NOMO-1 treated with dmso at 0.1 percent for 144 hours (cell line): ENCODE measurements at regions not wholly inside any gene's neighbourhood (a gene's known extent, or its start where the extent isn't known, plus 50 kb on each side); places are given as distances from the start of the nearest gene placed in this dataset.
"Not testable (repeated sequence)": the region's sequence is repeated elsewhere in the genome, so short reads cannot be mapped to it uniquely, and the experiment has no call there.

Experiments
- DNase-seq: peaks from one replicate; lab custom pipeline; 2025; ENCODE audit not compliant: unreplicated experiment; lab: John Stamatoyannopoulos, UW

DNA sequence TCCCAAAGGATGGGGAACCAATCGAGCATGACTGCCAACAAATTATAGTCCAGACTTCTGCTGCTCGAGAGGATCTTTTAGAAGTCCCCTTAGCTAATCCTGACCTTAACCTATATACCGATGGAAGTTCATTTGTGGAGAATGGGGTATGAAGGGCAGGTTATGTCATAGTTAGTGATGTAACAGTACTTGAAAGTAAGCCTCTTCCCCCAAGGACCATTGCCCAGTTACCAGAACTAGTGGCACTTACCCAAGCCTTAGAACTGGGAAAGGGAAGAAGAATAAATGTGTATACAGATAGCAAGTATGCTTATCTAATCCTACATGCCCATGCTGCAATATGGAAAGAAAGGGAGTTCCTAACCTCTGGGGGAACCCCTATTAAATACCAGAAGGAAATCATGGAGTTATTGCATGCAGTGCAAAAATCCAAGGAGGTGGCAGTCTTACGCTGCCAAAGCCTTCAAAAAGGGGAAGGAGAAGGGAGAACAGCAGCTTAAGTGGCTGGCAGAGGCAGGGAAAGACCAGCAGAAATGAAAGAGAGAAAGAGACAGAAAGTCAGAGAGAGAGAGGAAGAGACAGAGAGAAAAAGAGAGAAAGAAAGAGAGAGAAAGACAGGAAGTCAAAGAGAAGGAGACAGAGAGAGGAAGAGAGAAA lies 224.4 kb upstream of the SLC8A1 start:
- not testable (repeated sequence) for DNase-seq

DNA sequence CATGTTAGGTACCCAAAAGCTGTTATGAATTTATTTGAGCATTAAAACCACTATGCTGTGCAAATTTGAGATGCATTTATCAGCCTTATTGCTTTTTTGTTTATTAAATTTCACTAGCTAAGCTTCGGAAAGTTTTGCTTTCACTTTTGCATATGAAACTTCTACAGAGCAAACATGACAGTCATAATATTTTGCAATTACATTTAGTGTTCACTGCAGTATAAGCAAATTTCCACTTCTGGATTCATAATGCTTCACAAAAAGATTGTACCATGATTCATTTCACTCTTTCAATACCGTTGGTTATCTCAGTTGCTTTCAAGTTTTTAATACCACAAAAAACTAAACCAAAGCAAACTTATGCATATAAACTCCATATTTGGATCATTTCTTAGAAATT lies 228.7 kb upstream of the SLC8A1 start:
- no peak for DNase-seq

DNA sequence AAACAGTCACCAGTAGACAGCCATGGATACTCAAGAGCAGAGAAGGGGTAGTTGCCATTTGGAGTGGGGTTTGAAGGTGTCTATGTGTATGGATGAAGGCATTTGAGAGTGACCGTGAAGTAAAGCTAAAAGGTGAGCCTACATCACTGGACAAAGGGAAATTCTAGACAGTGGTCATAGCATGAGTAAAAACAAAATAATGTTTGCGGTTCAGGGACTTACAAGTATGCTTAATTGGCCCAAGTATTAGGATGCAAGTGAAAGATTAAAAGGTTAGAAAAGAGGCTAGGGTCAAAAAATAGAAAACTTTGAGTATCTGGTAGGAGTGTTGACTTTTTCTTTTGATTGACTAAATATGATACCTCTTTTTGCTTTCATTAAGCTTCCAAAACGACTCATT lies 238.1 kb upstream of the SLC8A1 start:
- no peak for DNase-seq

DNA sequence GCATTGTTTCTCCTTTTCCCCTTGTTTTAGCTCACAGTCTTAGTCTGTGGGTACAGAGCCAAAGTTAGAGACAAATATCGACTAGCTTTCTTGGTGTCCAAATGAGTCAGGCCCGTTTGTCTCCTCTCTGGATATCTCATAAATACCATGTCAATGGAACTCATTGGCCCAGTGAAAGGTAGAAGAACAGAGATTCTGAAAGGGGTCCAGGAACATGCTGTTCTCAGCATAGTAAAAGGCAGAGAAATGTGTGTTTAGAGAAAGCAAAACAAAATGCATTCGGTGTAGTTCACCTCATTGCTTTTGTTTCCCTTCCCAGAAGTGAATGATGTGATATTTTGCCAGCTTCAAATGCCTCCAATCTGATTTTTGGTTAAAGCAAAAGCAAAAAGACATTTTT lies 238.6 kb upstream of the SLC8A1 start:
- DNase-seq = no peak

DNA sequence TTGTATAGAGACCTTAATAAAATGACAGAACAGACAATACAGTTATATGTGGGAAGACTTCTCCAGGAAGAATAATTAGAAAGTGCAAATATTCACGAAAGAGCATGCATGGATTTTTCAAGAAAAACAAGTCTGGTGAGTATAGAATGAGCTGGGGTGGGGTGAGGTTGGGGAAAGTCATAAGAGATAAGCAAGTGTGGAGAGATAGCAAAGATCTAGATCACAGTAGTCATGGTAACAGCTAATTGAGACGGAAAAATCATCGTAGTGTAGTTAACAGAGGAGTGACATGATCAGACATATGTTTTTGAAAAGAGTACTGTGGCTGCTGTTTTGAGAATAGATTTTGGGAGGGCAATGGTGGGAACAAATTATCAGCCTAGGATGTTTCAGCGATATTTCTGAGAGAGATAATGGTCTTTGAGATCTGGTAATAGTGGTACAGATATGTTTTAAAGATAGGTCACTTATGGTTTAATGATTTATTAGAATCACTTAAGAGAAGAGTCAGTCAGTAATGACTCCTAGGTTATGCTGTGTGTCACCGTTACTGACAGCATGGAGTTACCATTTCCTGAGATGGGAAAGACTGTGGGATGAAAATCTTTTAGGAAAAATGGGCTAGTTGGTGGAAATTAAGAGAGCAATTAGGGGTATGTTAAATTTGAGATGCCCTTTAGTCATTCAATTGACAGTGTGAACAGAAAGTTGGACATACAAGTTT lies 248.5 kb upstream of the SLC8A1 start:
- no peak for DNase-seq

DNA sequence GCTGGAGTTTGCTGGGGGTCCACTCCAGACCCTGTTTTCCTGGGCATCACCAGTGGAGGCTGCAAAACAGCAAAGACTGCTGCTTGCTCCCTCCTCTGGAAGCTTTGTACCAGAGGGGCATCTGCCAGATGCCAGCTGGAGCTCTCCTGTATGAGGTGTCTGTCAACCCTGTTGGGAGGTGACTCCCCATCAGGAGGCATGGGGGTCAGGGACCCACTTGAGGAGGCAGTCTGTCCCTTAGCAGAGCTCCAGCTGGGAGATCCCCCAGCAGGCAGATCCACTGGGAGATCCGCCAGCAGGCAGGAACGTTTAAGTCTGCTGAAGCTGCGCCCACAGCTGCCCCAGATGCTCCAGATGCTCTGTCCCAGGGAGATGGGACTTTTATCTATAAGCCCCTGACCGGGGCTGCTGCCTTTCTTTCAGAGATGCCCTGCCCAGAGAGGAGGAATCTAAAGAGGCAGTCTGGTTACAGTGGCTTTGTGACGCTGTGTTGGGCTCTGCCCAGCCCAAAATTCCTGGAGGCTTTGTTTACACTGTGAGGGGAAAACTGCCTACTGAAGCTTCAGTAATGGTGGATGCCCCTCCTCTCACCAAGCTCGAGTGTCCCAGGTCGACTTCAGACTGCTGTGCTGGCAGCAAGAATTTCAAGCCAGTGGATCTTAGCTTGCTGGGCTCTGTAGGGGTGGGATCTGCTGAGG lies 260.5 kb upstream of the SLC8A1 start:
- DNase-seq = not testable (repeated sequence)

DNA sequence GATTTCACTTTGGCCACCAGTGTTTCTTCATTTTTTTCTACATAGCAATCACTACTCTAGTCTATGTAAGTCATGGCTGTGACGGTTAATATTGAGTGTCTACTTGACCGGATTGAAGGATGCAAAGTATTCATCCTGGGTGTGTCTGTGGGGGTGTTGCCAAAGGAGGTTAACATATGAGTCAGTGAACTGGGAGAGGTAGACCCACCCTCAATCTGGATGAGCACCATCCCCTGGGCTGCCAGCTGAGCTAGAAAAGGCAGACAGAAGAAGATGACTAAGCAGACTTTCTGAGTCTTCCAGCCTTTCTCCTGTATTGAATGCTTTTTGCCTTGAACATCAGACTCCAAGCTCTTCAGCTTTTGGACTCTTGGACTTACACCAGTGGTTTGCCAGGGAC lies 265.0 kb upstream of the SLC8A1 start:
- DNase-seq = no peak

DNA sequence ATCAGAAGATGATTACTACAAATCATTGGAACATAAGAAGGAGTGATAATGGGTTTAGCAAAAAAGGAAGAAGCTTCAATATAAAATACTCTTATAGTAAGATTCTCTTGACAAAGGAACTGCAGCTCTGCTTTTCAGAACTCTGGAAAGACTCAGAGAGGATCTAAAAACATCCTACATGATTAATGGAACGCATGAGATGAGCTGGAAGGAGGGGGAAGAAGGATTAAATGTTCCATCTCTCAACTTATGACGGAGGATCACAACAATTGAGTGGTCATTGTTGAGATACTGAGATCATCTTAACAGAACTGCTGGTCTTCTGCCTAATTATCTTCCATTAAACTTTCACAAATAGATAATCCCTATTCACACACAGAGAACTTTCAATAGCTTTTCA lies 267.5 kb upstream of the SLC8A1 start:
- no peak for DNase-seq

DNA sequence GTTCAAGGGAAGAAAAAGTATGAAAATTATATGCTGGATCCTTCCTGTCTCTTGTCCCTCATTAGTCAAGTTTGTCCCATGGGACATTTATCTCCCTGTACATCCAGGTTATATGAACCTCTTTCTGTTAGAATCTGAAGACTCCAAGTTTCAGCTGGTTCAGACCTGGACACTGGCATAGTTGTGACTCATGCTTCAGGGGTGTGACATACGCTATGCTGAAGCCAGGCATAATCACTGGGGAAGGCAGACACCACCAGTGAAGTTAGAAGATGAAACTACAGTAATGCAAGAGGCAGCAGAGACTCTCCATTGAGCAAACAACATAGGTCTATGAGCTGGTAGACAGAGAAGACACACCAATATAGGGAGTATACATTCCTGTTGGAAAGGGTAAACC lies 269.7 kb upstream of the SLC8A1 start:
- no peak for DNase-seq

DNA sequence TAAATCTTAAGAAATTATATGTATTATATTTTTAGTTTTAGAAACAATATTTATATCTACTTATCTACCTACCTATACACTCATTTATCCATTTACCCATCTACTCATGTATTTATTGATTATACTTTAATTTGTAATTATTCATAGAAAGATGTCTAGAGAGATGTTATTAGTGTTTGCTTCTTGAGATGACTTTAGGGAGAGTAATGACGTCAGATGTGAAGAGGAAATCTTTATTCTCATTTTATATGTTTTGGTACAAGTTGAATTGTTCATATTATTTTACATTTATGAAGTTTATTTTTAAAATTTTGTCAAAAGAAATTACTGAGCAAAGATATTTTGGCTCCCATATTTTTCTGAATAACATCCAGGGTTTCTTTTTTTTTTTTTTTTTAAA lies 271.3 kb upstream of the SLC8A1 start:
- no peak for DNase-seq

DNA sequence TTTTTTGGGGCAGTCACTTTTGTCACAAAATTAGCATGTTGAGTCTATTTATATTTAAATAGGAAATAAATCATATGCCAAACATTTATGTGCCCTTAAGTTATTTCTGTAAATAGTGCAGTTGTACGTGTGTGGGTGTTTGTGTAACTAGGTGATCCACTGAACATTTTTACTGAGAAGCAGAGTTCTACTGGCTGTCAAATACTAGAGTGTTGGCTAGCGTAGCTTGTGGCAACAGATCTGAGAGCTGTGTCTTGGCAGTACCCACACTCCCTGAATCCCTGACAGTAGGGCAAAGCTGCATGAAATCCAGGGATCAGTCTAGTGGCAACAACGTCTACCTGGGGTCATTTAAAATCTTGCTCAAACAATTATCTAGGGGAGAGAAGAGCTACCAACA lies 273.1 kb upstream of the SLC8A1 start:
- DNase-seq = no peak

DNA sequence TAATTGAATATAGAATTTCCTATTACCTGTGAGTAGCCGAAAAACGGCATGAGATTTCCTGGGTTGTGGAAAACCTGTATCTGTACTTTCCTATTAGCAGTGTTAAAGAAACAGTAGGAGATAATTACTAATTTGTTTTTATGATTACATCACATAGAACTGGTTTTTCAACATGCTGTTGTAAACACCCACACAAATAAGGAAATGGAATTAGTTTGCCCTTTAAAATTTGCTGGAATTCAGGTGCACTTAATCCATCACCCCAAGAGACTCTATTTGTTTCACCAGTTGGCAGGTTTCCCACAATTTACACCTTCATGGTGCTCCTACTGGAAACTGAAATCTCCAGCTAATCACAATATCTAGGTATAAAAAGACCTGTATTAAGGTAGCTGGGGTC lies 274.1 kb upstream of the SLC8A1 start:
- no peak for DNase-seq

DNA sequence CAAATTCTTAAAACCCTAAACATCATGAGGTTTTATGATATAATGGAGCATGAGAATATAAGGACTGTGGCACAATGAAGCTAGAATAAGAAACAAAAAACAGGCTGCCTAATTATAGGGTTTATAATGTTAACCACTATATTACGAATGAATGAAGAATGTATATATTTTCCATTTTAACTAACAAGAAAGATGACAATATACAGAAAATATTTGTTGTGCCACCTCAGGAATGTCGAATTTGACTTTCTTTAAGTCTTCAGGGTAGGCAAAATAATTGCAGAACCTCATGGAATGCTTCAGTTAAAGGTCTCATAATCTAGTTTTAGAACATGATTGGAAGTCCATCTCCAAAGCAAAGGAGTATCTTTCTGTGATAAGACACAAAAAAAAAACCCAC lies 282.9 kb upstream of the SLC8A1 start:
- DNase-seq = no peak

DNA sequence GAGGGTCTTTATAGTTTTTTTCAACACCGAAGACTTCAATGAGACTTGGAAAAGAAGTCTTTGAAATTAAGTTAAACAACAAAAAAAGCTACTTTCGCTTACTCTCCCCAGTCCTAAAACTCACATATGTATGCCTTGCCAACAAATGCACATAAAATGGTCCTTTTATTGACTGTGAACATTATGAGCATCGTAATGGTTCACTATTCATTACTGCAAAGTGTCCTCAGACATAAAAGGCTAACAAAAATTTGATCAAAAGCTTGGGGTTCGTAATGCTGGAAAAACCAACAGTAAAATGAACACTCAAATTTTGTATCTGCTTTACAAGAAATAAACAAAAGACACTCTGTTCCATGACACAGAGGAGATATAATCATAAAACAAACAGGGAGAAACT lies 285.3 kb upstream of the SLC8A1 start:
- DNase-seq = no peak

DNA sequence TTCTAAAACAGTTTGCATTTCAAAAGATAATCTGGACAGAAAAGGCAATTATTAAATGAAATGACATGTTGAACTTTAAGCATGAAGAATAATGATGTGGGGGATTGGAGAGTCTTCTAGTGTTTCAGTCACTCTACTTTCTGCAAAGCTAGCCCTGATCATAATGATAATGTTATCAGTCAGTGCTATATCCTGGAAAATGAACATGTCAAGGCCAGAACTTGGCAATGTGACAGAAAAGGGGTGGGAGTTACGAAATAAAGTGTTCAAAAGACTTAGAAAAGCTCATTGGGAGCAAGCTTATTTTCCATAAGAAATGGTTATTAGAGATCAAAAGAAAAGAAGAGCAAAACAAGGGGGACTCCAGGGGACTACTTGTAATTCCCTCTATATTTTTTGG lies 288.5 kb upstream of the SLC8A1 start:
- DNase-seq = no peak

DNA sequence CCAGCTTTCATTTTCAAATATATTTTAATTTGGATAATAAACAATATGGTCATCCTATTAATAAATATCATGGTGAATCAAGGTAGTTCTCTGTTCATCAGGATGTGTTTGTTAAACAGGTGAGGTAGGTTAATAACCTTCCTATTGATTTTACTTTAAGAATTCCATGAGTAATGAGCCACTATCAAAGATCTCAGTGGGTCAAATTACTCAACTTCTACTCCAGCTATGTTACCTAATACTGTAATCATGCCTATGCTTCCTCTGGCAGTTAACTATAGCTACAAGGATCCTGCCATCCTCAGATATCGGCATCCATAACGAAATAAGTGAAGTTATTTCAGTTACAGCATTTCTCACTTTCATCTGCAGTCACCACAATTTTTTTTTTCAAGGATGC lies 289.6 kb upstream of the SLC8A1 start:
- DNase-seq = no peak

DNA sequence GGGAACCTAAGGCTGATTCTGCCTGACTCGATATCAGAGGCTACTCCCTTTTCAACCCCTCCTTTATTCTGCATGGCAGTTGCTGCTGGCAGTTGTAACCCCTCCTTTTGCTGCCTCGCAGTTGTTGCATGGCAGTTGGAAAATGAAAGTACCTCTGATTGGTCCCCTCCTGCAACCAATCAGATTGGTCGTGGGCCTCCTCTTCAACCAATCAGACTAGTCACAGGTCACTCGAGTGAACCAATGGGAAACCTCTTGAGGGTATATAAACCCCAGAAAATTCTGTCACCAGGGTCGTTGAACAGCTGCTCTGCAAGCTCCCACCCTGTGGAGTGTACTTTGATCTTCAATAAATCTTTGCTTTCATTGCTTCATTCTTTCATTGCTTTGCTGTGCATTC lies 294.3 kb upstream of the SLC8A1 start:
- DNase-seq = no peak

DNA sequence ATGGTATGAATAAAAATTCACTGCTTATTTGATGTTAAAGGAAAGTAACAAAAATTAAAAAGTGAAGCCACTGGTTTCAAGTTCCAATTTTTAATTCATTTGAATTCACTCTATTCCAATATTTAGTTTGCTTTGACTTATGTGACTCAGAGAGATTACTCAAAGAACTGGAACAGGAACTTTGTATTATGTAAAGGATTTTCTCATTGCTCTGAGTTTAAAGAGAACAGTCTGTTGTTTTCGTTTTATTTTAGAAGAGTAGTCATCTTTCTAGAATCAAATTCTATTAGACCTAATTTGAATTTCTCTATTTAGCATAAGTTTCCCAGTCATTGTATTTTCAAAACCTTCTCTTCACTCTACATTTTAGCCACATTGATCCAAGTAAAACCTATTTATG lies 300.1 kb upstream of the SLC8A1 start:
- no peak for DNase-seq

DNA sequence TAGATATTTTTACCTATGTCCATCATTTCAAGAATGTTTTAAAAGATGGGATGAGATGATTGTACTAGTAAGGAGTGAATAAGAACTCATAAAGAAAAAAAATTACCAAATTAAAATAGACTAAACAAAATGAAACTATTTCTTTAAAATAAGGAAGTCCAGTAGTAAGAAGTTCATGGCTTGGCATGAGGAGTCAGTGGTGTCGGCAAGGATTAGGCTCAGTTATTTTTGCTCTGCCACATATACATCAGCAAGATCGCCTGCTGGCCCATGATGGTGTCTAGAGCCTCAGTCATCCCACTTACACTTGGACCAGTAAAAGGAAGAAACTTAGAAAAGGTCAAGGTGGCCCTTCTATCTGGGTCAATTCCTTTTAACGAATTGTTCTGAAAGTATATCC lies 300.9 kb upstream of the SLC8A1 start:
- DNase-seq = peak; percentile 27

DNA sequence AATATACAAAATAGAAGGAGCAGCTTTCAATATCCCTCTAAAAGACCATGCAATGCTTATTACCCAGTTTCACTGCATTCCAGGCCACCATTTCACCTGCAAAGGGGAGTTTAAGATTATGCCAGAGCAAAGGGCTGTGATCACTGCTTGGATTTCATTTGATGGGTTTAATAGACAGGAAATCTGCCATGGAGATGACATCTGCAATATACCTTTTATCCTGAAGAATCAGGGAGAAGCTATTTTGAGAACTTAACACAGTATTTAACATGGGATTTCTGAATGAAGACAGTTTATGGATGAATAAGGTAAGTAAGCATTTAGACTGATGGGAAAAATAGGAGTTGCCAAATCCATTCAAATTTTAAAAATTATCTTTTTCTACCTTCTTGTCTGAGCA lies 303.0 kb upstream of the SLC8A1 start:
- DNase-seq = no peak

DNA sequence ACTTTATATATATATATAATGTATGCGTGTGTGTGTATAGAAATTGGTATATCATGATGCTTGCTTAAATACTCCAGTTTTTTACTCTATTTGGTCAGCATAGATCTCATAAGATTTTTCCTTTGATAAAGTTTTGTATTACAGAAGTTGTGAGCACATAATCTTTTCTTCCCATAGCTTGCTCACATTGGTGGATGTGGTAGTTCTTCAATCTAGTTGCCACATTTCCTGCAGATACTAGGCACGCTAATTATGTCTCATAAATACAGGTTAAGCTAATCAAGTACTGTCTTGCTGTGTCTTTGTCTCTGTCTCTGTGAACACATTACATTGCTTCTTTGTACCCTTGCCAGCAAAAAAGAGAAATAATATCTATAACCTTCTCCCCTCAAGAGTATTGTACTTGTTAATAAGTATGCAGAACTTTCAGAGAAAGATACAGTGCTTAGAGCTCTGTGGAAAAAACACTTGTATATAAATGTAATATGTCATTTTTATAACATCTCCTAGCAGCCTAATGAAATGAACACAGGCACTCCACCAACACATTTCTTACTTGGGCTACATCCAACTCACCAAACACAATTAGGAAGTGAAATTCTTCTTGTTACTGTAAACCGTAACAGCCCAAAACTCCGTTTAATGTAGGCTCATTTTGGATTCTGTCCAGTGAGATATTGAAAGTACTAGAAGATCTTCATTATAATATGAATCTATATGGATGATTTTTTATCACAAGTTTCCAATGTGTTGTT lies 306.7 kb upstream of the SLC8A1 start:
- DNase-seq = peak; percentile 27
